ENCODE measurements at regions not wholly inside any gene's neighbourhood (a gene's known extent, or its start where the extent isn't known, plus 50 kb on each side); places are given as distances from the start of the nearest gene placed in this dataset.

DNA sequence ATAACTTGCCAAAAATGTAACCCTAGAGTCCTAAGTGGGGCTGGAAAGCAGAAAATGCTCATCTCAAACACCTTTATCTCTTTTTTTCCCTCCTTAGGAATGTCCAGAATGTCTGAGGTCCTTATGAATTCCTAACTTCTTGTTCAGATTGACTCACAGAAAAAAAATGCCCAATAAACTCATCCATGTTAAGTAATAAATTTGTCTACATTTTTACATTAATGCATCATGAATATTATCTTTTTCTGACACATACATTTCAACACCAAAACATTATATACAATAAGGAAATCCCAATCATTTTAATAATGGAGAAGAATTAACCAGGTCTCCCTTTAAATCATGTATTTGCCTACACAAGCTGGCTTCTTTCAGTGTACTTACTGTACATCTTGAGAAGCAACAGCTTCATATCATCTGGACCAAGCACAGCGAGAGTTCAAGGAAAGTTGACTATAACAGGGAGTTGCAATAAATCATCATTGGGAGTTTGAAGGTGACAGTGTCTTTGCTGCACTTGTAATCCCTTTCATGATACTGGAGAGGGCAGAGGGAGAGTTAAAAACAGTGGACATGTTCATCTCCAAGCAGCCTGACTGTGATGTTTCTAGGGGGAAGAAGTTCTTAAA is 565.2 kb downstream of the LTN1 start:
- TF ChIP-seq SP1 (IDR thresholded peaks at IDR 0.05): no peak
- TF ChIP-seq ZNF384 (IDR thresholded peaks at IDR 0.05): no peak
- TF ChIP-seq CTBP1 (IDR thresholded peaks at IDR 0.05; ENCODE audit: borderline replicate concordance): no peak
- no peak for TF ChIP-seq FOXK2 (IDR thresholded peaks at IDR 0.05)
- TF ChIP-seq FOXM1 (IDR thresholded peaks at IDR 0.05; ENCODE audit: borderline replicate concordance): no peak
- TF ChIP-seq TARDBP (IDR thresholded peaks at IDR 0.05): no peak
- no peak for TF ChIP-seq ELF4 (IDR thresholded peaks at IDR 0.05)

All from HEK293T (cell line).